Uterus (tissue), 3 donors: ENCODE measurements at regions not wholly inside any gene's neighbourhood (a gene's known extent, or its start where the extent isn't known, plus 50 kb on each side); places are given as distances from the start of the nearest gene placed in this dataset.

ENCODE experiments used
- DNase-seq, 2 donors: peaks; one replicate each; pipeline ENCODE4 v3.0.0-alpha.2; 2019 to 2020
- H3K27ac ChIP-seq, 2 donors: fragments of 200-600 bp; sonication (generic); 1 replicate in 1 of 2; 2 replicates in 1 of 2; pipeline ENCODE4 v1.5.1; 2016 to 2018
- H3K27me3 ChIP-seq, 2 donors: fragments of 200-600 bp; sonication (generic); one replicate each; pipeline ENCODE4 v1.5.1; 2018 to 2019; ENCODE audit warnings: control low read depth in 1 of 2
- H3K36me3 ChIP-seq, 2 donors: fragments of 200-600 bp; sonication (generic); one replicate each; pipeline ENCODE4 v1.5.1; 2019; ENCODE audit warnings: control low read depth in 1 of 2
- H3K4me1 ChIP-seq, 2 donors: fragments of 200-600 bp; sonication (generic); one replicate each; pipeline ENCODE4 v1.5.1; 2018 to 2019; ENCODE audit warnings: control low read depth in 1 of 2
- H3K4me3 ChIP-seq, 2 donors: fragments of 200-600 bp; sonication (generic); 1 replicate in 1 of 2; 2 replicates in 1 of 2; pipeline ENCODE4 v1.5.1; 2018 to 2019; ENCODE audit warnings: mild to moderate bottlenecking in 1 of 2
- H3K9me3 ChIP-seq, 2 donors: fragments of 200-600 bp; sonication (generic); one replicate each; pipeline ENCODE4 v1.5.1; 2019; ENCODE audit warnings: control low read depth in 1 of 2
- POLR2A ChIP-seq, 2 donors: fragments of 450-650 bp; IDR thresholded peaks; one replicate each; pipeline ENCODE4 v1.6.1; 2016; ENCODE audit warnings: antibody characterized with exemption in 2 of 2, mild to moderate bottlenecking in 1 of 2, moderate library complexity in 1 of 2
- intact Hi-C: fragments of 100-400 bp; cut with DNase I; formaldehyde crosslinking; loops from one replicate; pipeline ENCODE4 v1.15.1; 2023; ENCODE audit warnings: low total_unique reads
- TF ChIP-seq, protein P1 (sequence below), 4 experiments: fragments of 200-600 bp in 2 of 4; fragments of 450-650 bp in 2 of 4; sonication (generic) in 2 of 4; IDR thresholded peaks; one replicate each; pipeline ENCODE4 v1.5.1; 2016 to 2019; ENCODE audit warnings: antibody characterized with exemption in 4 of 4, mild to moderate bottlenecking in 2 of 4, moderate library complexity in 1 of 4
- donor health status: DM: yes; HTN: yes; CAD: no.

- H3K9me3 ChIP-seq, result peaks cover 0 to 3% of the 10 kb centered on the region in 2 donors
- TF ChIP-seq POLR2A (IDR thresholded peaks at IDR 0.05), result no peak
- TF ChIP-seq, protein P1, sequence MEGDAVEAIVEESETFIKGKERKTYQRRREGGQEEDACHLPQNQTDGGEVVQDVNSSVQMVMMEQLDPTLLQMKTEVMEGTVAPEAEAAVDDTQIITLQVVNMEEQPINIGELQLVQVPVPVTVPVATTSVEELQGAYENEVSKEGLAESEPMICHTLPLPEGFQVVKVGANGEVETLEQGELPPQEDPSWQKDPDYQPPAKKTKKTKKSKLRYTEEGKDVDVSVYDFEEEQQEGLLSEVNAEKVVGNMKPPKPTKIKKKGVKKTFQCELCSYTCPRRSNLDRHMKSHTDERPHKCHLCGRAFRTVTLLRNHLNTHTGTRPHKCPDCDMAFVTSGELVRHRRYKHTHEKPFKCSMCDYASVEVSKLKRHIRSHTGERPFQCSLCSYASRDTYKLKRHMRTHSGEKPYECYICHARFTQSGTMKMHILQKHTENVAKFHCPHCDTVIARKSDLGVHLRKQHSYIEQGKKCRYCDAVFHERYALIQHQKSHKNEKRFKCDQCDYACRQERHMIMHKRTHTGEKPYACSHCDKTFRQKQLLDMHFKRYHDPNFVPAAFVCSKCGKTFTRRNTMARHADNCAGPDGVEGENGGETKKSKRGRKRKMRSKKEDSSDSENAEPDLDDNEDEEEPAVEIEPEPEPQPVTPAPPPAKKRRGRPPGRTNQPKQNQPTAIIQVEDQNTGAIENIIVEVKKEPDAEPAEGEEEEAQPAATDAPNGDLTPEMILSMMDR (IDR thresholded peaks at IDR 0.05), result no peak
- H3K4me1 ChIP-seq, result no peaks in the 10 kb centered on the region
- DNase-seq, result no peak
- intact Hi-C loops, result no loop called here
- H3K36me3 ChIP-seq, result no peaks in the 10 kb centered on the region
- no peaks in the 10 kb centered on the region for H3K27me3 ChIP-seq
- H3K4me3 ChIP-seq, result no peak overlapping the region
- H3K27ac ChIP-seq, result no peak overlapping the region
These were observed 132.7 kb upstream of the DDHD1 start for GRCh38 chr14:53285821-53286220.

- Histone ChIP-seq H3K9me3 (peaks cover 0 to 3% of the 10 kb centered on the region in 2 donors), H3K27ac (no peak overlapping the region), H3K4me3 (no peak overlapping the region), H3K27me3 (no peaks in the 10 kb centered on the region), H3K36me3 (no peaks in the 10 kb centered on the region), H3K4me1 (no peaks in the 10 kb centered on the region)
- intact Hi-C loops, result no loop called here
- TF ChIP-seq, protein P1 (IDR thresholded peaks at IDR 0.05), result no peak
- TF ChIP-seq POLR2A (IDR thresholded peaks at IDR 0.05), result no peak
- no peak for DNase-seq
These were observed 131.9 kb upstream of the DDHD1 start for GRCh38 chr14:53285064-53285463.

DNA sequence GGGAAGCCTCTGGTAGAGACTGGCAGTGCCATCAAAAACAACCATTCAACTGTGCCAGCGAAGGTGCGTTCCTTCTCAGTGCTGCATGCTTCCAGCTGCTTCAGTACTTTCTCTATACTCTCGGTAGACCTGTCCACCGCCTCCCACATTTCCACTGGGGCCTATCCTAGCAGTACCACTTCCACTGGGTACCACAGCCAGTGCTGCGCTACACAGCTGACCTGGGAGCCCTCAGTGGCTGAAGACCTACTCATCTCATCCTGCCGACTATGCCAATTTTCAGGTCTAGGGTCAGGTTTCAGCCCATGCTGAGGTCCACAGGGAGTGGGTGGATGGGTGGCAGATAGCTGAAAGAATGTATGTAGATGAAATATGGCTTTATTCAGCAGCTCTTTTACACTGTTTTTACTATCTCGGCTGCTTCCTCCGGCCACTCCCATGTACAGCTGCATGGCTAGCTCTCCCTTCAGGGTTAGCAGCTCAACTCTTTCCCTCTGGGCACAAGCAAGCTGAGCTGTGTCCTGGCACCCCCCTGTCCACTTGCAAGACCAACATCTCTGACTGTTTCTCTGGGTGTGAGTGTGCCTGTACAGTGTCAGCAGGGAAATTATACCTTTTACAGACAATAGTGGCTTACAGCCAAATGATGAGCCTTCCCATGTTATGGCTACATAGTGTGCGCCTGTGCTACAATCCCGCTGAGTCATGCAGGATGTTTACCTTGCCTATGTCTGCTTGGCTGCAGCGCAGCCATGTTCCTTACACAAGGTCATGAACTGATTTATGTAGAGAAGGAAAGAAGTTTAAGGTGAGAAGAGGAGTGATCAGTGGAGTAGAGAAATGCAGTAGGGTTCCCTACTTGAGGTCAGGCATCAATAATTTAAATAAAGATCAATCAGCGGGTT, 125.7 kb upstream of the DDHD1 start:
- Histone ChIP-seq H3K27ac (no peak overlapping the region), H3K27me3 (no peaks in the 10 kb centered on the region), H3K36me3 (no peaks in the 10 kb centered on the region), H3K4me3 (no peak overlapping the region), H3K9me3 (peaks cover 0 to 3% of the 10 kb centered on the region in 2 donors), H3K4me1 (no peaks in the 10 kb centered on the region)
- TF ChIP-seq, protein P1 (IDR thresholded peaks at IDR 0.05), result no peak
- TF ChIP-seq POLR2A (IDR thresholded peaks at IDR 0.05), result no peak
- intact Hi-C loops, result no loop called here
- no peak for DNase-seq

DNA sequence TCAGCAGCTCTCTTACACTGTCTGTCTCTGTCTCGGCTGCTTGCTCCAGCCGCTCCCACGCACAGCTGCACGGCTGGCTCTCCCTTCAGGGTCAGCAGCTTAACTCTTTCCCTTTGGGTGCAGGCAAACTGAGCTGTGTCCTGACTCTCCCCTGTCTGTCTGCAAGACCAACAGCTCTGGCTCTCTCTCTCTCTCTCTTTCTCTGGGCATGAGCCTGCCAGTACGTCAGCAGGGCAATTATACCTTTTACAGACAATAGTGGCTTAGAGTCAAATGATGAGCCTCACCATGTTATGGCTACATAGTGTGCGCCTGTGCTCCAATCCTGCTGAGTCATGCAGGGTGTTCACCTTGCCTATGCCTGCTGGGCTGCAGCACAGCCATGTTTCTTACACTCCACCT, 120.5 kb upstream of the DDHD1 start:
- Histone ChIP-seq H3K4me3 (no peak overlapping the region), H3K9me3 (no peaks in the 10 kb centered on the region), H3K4me1 (peaks cover 0 to 4% of the 10 kb centered on the region in 2 donors), H3K27ac (no peak overlapping the region), H3K36me3 (no peaks in the 10 kb centered on the region), H3K27me3 (no peaks in the 10 kb centered on the region)
- TF ChIP-seq, protein P1 (IDR thresholded peaks at IDR 0.05), result no peak
- no peak for TF ChIP-seq POLR2A (IDR thresholded peaks at IDR 0.05)
- peak; percentile 29 to 49 for DNase-seq
- intact Hi-C loops, result no loop called here

- Histone ChIP-seq H3K9me3 (no peaks in the 10 kb centered on the region), H3K4me1 (no peaks in the 10 kb centered on the region), H3K4me3 (no peak overlapping the region), H3K27me3 (no peaks in the 10 kb centered on the region), H3K36me3 (no peaks in the 10 kb centered on the region), H3K27ac (no peak overlapping the region)
- TF ChIP-seq POLR2A (IDR thresholded peaks at IDR 0.05), result no peak
- TF ChIP-seq, protein P1 (IDR thresholded peaks at IDR 0.05), result no peak
- intact Hi-C loops, result no loop called here
- DNase-seq, result no peak
These were observed 111.9 kb upstream of the DDHD1 start for GRCh38 chr14:53265025-53265424.
